Glomerular endothelial cell (primary cell): ENCODE measurements at regions not wholly inside any gene's neighbourhood (a gene's known extent, or its start where the extent isn't known, plus 50 kb on each side); places are given as distances from the start of the nearest gene placed in this dataset.
"Not testable (repeated sequence)": the region's sequence is repeated elsewhere in the genome, so short reads cannot be mapped to it uniquely, and the experiment has no call there.

Experiments
- DNase-seq: peaks from one replicate; pipeline ENCODE4 v3.0.0-alpha.2; 2011; ENCODE audit warnings: low read depth, low spot score; ENCODE audit errors: extremely low read depth

GRCh38 chr1:14328685-14329084, 269.8 kb upstream of the KAZN start:
- no peak for DNase-seq

GRCh38 chr1:14332158-14332557, 266.3 kb upstream of the KAZN start:
- no peak for DNase-seq

DNA sequence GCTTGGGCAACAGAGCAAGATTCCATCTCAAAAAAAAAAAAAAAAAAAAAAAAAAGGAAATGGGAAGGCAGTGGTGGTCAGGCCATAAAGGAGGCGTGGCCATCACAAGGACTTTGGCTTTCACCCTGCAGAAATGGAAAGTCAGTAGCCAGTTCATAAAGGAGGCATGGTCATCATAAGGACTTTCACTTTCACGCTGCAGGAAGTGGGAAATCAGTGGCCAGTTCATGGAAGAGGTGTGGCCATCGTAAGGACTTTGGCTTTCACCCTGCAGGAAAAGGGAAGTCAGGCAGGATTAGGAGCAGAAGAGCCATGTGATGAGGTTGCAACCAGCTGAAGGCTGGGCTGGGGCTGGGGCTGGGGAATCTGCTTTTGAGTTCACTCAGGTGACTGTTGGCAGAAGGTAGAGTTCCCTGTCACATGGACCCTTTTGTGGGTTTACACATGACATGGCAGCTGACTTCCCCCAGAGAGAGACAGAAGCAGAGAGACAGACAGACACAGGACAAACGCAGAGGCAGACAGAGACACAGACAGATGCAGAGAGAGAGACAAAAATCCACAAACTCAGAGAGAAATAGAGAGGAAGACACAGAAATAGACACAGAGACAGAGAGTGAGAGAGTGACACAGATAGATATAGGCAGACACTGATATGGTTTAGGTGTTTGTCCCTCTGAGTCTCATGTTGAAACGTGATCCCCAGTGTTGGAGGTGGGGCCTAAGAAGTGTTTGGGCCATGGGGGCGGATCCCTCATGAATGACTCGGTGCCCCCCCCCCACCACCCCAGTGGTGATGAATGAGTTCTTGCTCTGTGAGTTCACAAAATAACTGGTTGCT, 263.9 kb upstream of the KAZN start:
- no peak for DNase-seq

GRCh38 chr1:14338509-14338908, 260.0 kb upstream of the KAZN start:
- DNase-seq = no peak

GRCh38 chr1:14339288-14339687, 259.2 kb upstream of the KAZN start:
- no peak for DNase-seq

DNA sequence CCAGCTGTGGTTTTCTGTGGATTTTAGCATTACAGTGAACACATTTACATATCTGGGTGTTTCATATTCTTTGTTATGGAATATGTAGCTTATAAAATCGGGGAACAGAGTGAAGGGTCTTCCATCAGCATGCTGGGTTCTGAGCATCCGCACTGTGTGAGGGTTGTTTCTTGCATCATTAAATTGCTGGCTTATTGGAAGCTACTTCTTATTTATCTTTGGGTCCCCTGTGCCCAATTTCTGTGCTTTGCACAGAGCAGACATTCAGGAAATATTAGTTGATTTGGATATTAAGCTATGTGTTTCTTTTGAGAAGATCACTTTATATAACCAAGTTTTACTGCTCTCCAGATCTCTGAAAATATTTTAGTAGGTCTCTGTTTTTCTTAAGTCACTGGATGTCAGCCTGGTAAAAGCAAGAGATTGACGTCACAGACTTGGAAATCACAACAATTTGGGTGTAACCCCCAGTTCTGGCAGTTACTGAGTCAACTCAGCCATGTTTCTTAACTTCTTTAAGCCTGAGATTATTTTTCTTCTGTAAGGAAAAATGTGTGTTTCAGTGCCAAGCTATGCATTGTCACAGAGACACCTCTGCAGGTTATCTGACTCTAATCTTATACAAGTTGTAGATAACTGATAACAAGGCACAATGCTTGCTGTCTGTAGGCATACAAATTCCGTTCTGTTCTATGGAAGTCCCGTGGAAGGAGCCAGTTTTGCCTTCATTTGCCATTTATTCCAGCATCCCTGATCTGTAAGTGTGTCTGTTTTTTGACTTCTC, 258.3 kb upstream of the KAZN start:
- no peak for DNase-seq

DNA sequence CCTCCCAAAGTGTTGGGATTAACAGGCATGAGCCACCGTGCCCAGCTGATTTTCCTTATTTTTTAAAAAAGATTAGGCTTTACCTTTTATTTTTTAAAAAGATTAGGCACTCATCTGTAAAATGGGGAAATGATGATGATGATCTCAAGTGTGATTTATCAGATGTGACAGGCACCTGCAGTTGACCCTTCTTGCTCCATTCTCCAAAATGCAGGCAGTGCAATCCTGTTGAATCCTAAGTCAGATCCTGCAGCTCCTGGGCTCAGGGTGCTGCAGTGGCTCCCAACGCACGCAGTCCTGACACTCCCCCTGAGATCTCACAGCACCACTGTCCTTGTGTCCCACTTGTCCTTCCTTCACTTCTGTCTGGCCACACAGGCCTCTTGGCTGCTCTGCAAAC, 257.3 kb upstream of the KAZN start:
- no peak for DNase-seq

- no peak for DNase-seq
These were observed 252.4 kb upstream of the KAZN start for GRCh38 chr1:14345946-14346550.

GRCh38 chr1:14347186-14347585, 251.3 kb upstream of the KAZN start:
- DNase-seq = no peak

GRCh38 chr1:14347776-14348175, 250.7 kb upstream of the KAZN start:
- DNase-seq = no peak

- no peak for DNase-seq
These were observed 248.3 kb upstream of the KAZN start for GRCh38 chr1:14350197-14350596.

DNA sequence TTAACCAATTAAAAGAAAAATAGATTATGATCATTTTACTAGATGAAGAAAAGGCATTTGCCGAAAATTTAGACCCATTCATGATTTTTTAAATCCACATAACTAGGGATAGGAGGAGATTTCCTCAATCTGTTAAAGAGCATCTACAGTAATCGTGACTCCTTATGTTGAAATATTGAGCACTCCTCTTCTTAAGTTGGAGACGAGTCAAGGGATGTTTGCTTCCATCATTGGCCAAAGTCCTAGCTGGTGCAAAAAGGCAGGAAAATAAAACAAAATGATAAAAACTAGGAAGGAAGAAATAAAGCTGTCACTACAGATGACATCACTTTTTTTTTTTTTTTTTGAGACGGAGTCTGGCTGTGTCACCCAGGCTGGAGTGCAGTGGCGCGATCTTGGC, 245.6 kb upstream of the KAZN start:
- DNase-seq = no peak

- DNase-seq = not testable (repeated sequence)
These were observed 237.5 kb upstream of the KAZN start for GRCh38 chr1:14361005-14361404.

GRCh38 chr1:14362331-14362730, 236.2 kb upstream of the KAZN start:
- DNase-seq = no peak

DNA sequence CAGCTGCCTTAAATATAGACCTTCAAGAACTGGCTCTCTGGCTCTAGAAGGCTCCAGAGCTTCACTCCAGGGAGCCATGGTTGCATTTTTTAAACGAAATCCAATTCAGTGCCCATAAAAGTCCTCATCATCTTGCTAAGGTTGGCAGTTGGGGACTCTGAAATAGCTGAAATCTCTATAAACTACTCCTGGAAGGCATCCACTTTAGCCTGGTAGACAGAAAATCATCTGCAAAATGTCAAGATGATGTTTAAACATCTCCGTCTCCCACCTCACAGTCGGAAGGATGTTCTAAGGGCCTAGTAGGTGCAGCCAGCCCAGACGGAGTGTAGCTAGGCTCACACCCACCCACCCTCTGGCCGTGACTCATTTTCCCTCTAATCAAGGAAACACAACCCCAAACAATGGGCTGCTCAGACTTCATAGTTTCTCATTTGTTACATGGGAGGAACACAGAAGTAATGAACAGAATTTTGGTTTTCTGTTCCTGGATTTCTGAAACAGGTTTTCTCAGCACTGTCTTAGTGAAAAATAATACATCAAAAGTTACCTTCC, 235.4 kb upstream of the KAZN start:
- DNase-seq = no peak

DNA sequence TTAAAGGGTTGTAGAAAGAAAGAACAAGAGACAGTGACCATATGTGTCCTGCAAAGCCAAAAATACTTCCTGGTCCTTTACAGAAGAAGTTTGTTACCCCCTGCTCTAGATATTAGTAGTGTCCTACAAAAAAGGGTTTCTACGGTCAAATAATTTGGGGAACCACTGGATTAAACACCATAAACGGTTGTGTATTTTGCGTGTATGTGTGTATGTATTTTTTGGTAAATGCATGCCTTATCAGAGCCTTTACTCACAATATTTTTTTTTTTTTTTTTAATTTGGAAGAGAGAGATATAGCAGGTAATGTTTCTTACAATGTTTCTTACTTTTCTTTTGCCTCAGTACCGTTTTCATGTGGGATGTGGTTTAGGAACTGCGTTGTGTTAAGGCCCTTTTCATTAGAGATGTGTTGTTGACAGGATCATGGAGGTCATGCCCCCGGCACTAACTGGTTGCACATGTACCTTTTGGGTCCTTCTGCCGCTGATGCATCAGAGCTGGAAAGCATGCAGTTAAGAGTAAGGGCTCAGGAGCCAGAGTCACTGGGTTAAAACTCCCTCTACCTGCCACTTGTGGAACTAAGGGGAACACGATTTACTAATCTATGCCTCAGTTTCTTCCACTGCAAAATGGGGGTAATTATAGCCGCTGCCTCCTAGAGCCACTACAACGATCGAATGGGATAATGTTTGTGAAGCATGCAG, 234.6 kb upstream of the KAZN start:
- no peak for DNase-seq

GRCh38 chr1:14365301-14365988, 233.0 kb upstream of the KAZN start:
- no peak for DNase-seq

GRCh38 chr1:14366091-14367018, 232.1 kb upstream of the KAZN start:
- DNase-seq = no peak

DNA sequence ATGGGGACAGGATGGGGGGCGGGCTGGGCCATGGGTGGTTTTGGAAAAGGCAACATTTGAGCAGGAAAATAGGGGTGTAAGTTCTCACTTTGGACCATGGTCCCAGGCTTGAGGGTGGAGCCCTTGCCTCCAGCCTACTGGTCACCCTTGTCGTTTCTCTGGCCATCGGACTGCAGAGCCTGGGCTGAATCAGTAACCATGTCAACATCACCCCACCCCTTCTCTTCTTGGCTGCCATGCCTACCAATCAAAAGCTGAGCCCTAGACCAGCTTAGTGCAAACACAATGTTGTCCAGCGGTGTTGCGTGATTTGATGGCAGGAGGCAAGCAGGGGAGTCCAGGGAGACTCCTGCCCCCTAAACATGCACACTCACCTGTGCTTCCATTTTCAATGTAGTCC, 231.0 kb upstream of the KAZN start:
- DNase-seq = no peak
